ENCODE measurements at regions not wholly inside any gene's neighbourhood (a gene's known extent, or its start where the extent isn't known, plus 50 kb on each side); places are given as distances from the start of the nearest gene placed in this dataset.
"Not testable (repeated sequence)": the region's sequence is repeated elsewhere in the genome, so short reads cannot be mapped to it uniquely, and the experiment has no call there.

DNA sequence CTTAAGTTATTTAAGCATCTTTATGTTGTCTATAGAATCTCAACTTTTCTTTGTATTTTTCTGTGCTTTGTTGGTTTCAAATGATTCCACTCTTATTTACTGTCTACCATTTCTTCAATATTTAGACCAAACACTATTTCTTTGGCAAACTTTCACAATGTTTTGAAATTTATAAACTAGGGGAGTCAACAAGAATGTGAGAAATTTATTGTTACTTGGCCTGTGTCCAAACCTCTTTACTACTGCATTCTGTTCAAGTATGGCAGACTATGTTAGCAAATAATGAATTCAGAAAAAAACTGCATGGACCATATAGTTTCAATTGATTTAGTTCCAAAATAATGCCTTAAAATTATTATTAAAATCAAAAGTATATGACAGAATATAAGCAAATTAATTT, 470.2 kb downstream of the FBXO15 start:
- no peak for DNase-seq

DNA sequence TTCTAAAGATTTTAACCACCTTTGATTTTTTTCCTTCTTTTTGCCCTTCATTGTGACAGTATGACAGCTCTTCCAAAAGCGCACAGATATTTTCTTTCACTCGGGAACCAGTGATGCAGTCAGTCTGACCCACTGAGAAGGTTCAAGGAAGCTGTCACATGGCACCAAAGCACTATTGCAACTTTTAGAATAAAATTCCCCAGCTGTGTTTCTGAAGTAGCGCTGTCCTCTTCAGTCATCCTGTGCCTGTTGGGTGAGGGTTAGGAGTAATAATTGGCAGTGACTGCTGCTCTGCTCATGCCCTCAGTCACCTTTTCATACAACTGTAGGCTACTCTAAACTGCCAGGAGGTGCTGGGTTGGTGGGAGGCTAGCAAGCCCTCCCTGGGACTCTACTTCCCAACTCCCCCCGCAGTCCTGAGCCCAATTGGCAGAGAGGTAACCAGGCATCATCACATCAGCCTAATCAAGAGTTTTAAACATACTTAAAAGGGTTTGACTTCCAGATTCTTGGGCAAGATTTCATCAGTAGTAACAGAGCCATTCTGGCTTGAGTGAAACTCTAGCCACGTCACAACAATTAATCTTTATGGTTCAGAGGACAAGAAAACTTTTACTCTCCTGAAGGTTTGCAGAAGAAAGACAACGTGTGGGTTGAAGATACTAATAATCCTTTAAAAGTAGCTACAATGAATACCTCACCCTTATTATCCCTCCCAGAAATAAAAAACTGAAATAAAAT, 473.3 kb downstream of the FBXO15 start:
- DNase-seq = no peak

- not testable (repeated sequence) for DNase-seq
These were observed 476.2 kb downstream of the FBXO15 start for GRCh38 chr18:73671480-73671879.

DNA sequence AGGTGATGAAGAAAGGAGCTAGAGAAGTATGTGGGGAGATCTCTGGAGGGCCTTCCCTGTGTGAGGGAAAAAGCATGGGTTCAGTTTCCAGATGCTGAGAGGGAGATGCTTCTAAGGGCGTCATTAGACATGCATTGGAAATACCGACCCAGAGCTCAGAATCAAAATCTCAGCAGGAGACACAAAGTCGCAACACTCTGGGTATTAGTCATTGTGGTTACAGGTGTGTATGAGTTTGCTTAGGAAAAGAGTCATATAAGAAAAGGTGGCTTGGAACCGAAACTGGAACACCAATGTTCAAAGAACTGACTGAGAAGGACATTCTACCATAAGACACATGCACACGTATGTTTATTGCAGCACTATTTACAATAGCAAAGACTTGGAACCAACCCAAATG, 477.1 kb downstream of the FBXO15 start:
- no peak for DNase-seq

GRCh38 chr18:73670039-73670438, 477.6 kb downstream of the FBXO15 start:
- no peak for DNase-seq

DNA sequence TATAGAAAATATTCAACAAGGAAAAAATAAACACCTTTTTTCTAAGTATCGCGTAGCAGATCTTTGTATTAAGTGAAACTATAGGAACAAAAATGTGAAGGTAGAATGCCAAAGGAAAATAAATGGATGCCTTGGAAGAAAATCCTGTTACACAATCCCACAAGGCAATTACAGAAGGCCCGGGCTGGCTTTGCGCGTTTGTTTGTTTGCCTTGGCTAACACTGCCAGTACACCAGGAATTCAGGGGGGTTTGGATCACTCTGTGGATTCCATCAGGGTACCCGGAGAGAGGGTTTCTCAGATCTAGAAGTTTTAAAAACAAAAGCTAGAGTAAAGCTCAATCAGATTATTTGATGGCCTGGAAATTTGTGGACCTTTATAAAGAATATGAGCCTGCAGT, 478.3 kb downstream of the FBXO15 start:
- no peak for DNase-seq

DNA sequence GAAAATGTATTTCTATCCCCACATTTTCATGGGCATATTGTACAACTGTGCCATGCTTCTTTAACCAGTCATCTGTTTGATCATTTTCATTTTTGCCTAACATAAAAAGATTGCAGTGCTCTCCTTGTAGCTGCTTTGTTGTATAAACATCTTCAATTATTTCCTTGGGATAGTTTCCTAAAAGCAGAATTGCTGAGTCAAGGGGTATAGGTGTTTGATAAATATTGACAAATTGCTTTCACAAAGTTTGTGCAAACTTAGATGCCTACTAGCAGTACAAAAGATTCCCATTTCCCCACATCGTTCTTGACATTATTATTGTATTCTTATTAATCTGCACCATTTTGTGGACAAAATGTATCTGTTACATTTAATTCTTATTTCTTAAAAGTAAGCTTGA, 479.6 kb downstream of the FBXO15 start:
- DNase-seq = no peak

GRCh38 chr18:73666772-73667171, 480.9 kb downstream of the FBXO15 start:
- DNase-seq = no peak

- no peak for DNase-seq
These were observed 482.7 kb downstream of the FBXO15 start for GRCh38 chr18:73664896-73665295.

DNA sequence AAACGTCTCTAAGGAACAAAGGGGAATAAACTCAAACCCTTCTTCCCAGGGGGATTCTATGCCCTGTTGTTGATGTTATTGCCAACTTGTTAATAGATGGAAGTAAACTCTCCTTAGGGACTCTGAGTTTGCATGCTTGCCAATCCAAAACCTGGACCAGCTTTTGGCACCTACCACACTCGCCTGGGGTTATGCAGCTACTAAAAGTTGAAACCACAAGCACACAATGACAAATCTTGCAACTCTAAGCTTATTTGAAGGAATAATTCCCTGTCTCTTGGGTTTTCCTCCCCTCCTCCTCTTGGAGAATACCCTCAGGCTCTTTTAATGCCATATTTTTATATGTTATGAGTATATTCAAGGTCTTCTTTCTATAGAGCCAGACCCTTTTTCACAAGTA, 484.1 kb downstream of the FBXO15 start:
- DNase-seq = no peak

DNA sequence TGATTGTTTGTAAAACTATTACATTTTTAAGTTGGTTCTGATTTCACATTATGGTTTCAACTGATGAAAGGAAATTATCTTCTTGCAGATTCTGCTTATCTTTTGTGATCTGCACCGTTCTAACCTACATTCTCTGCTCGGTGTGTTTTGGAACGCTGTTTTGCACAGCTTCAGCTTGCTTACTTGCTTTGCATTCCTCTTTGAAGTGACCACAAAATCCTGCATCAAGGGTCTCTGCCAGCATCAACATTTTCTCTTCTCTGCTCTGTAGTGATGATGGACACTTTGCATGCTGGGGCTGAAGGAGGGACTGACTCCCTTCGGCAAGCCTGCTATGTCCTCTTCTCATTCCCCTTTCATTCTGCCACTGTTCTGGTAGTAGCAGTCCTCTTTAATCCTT, 485.2 kb downstream of the FBXO15 start:
- DNase-seq = no peak

GRCh38 chr18:73660931-73661856, 486.4 kb downstream of the FBXO15 start:
- DNase-seq = no peak

- DNase-seq = no peak
These were observed 490.9 kb downstream of the FBXO15 start for GRCh38 chr18:73656691-73657090.

- DNase-seq = no peak
These were observed 493.8 kb downstream of the FBXO15 start for GRCh38 chr18:73653827-73654226.

GRCh38 chr18:73653251-73653650, 494.4 kb downstream of the FBXO15 start:
- no peak for DNase-seq

- DNase-seq = no peak
These were observed 500.2 kb downstream of the FBXO15 start for GRCh38 chr18:73647391-73647790.

DNA sequence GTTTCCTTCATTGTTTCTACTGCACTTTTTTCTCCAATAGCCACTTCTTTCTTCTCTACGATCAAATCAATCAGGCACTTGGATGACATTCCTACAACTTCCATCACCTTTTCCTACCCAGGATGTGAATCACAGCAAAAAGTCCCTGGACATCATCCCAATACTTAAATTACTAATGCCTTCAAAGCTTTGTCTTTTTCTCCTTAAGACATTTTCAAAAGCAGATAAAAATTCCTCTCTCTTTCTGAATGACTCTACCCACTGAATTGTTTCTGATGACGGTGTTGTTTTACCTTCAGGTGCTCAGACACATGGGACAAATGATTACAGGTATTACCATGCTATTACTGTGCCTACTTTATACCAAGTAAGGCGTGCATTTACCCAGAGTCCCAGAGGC, 500.9 kb downstream of the FBXO15 start:
- DNase-seq = no peak

DNA sequence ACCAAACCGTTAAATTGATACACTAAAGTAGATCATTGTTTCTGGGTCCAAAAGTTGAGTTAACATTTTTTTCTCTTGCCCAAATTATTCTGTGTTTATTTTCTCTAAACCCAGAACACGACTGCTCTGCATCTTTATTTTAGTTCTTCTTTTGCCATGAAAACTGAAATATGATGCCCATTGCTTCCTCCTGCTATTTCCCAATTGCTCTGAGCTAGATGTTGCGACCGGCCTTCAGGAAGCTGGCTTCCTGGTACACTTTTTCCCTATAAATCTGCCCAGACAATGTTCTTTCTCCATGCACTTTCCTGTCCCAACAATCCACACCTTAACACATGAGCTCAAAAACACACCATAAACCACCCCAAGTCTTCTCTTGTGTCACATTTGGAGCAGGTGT, 501.4 kb downstream of the FBXO15 start:
- no peak for DNase-seq

DNA sequence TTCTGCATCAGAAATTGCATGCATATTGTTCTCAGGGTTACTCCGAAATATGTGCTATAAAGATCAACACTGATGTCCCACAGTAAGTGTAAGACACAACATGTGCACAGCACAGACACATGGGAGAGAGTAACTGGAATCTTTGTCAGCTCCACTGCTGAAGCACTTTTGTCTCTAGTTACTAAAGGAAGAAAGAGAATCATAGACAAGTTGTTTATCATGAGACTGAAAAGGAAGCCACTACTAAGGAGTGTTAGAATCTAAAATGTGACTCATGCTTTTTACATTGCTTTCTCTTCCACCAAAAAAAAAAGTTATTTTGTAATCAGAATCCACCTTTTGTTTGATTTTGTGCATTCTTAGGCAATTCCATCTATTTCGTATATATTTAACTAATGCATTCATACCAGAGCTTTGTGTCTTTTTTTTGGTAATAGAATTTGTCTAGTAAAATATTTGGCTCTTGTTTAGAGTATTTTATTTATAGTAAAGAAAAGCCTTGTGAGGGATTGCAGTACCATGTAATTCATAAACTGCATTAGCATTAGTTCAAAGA, 502.4 kb downstream of the FBXO15 start:
- DNase-seq = no peak

DNA sequence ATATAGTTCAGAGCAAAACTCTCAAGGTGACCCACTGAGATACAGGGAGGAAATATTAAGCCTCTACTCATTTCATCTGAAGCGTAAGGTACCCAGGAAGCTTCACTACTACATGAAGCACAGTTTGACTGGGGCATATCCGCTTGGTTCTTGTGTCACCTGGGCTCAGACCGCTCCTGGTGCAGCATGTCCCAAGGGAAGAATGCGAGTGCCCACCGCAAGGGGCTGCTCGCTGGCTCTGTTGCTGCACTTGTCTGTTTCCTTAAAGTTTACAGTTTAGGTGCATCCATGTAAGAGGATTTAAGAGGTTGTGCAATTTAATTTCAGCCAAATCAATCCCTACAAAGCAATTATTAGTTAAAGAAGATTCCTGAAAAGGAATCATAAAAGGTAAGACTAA, 507.8 kb downstream of the FBXO15 start:
- no peak for DNase-seq

DNA sequence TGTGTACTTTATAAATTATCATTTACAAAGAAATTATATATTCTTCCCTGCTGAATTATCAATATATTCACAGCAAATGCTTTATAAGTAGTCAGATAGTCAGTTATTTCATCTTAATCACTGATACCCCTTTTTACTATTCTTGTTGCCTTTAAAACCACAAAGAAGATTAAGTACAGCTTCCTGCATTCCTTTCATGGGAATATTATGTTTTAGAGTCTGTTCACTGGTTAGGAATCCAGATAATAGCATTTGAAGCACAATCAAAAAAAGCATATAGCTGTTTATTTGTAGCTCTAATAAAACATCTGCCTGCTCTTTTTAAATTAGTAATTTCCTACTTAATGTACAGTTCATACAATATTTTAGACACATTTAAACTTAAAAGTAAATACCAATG, 508.9 kb downstream of the FBXO15 start:
- DNase-seq = no peak

GRCh38 chr18:73636355-73636754, 511.3 kb downstream of the FBXO15 start:
- no peak for DNase-seq

GRCh38 chr18:73626859-73627258, 520.8 kb downstream of the FBXO15 start:
- no peak for DNase-seq

GRCh38 chr18:73626221-73626620, 521.4 kb downstream of the FBXO15 start:
- no peak for DNase-seq

All from inflammatory macrophage (primary cell).